ENCODE measurements at regions not wholly inside any gene's neighbourhood (a gene's known extent, or its start where the extent isn't known, plus 50 kb on each side); places are given as distances from the start of the nearest gene placed in this dataset.

DNA sequence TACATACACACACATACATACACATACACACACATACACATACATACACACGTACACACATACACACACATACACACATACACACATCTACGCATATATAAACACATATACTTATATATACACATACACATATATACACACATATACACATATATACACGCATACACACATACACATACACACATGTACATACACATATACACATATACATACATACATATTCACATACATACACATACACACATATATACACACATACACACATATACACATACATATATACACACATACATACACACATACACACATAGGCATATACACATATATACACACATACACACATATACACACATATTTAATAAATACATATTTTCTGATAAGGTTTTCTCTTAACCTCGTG lies 324.0 kb downstream of the RPS6KC1 start:
- DNase-seq = no peak

GRCh38 chr1:213376862-213377372 lies 325.9 kb downstream of the RPS6KC1 start:
- no peak for DNase-seq

GRCh38 chr1:213380865-213381264 lies 329.8 kb downstream of the RPS6KC1 start:
- DNase-seq = no peak

GRCh38 chr1:213381572-213382084 lies 330.6 kb downstream of the RPS6KC1 start:
- peak; percentile 72 for DNase-seq

- no peak for DNase-seq
Observed at GRCh38 chr1:213383465-213383864, 332.4 kb downstream of the RPS6KC1 start.

DNA sequence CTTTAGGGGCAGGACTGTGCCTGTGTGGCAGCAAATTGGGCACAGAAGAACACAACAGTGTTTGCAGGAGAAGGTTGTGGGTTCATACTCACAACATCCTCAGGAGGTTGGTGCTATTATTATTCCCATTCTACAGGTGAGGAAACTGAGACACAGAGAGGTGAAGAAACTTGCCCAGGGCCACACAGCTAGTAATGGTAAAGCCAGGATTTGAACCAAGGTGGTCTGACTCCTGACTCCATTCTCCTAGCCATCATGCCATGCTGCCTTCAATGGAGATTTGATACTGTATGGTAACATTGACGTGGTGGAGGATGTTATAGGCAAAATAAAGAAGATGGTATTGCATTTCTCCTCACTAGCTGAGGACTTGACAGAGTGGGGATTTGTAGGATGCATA lies 334.2 kb downstream of the RPS6KC1 start:
- DNase-seq = no peak

DNA sequence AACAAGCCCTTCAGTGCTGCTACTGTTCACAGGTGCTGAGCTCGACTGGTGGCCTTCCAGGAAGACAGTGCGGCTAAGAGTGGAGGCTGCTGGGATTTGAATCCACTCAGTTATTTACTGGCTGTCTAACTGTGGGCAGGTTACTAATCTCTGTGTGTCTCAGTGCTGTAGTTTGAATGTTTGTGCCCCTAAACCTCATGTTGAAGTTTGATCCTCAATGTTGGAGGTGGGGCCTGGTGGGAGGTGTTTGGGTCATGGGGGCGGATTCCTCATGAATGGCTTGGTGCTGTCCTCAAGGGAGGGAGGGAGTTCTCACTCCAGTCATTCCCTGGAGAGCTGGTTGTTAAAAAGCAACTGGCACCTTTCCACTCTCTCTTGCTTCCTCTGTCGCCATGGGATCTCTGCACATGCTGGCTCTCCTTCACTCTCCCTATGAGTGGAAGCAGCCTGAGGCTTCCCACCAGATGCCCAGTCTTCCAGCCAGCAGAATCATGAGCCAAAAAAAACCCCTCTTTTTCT lies 334.8 kb downstream of the RPS6KC1 start:
- no peak for DNase-seq

DNA sequence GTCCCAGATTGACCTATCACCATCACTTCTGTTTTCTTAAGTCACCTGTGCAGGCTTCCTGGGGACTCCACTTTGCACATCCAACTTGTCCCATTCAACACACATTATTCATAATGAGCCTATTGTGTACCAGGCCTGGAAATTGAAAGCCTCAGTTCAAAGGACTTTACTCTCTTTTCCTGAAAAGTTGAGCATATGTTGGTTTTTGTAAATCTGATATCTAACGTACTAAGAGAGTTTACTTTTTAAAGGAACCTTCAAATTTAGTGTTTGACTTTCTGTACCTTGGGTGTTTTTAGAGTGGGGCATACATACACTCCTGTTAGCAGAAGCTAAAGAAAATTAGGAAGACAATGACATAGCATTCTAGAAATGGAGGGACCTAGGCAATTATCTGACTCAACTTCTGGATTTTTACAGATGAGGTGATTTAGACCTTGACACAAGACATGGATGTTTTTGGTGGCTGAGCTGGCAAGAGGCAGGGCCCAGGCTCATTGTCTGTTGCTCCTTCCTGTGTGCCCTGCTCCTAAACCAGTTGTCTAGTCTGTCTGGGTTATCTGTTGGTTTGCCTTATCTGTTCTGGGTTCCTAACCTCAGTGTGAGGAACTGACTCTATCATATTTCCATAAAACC lies 336.5 kb downstream of the RPS6KC1 start:
- DNase-seq = no peak

DNA sequence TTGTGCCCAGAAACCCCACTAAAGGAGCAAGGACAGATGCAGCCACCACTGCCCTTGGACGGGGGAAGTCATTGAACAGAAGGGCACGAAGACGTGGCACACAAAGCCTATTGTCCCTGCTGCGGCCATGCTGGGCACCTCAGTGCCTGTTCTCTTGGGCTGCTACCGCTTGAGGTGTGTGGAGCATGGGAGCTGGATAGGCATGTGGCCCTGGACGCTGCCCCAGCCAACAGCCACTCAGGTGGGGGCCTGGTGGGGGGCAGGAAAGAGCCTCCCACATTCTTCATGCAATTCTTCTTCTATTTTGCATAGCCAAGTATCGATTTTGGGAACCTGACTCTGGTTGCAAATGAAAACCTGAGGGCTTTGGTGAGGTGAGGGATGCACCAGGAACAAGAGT lies 337.2 kb downstream of the RPS6KC1 start:
- no peak for DNase-seq

- no peak for DNase-seq
Observed at GRCh38 chr1:213389061-213389581, 338.1 kb downstream of the RPS6KC1 start.

DNA sequence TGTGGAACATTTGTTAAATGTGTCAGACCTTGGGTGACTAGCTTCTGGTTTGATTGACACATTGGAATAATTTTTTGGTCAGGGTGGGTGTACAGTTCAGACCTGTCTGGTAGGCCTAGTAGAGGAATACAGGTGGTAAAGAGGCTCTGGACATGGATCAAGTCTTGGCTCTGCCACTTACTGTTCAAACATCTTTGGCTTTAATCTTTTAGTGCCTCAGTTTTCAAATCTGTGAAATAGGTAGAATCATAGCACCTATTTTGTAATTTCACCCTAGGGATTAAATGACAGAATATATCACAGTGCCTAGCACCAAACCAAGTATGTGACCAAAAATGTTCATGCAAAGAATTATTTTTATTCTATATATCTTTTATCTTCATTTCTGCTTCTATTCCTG lies 340.4 kb downstream of the RPS6KC1 start:
- DNase-seq = no peak

GRCh38 chr1:213393860-213394259 lies 342.8 kb downstream of the RPS6KC1 start:
- DNase-seq = no peak

DNA sequence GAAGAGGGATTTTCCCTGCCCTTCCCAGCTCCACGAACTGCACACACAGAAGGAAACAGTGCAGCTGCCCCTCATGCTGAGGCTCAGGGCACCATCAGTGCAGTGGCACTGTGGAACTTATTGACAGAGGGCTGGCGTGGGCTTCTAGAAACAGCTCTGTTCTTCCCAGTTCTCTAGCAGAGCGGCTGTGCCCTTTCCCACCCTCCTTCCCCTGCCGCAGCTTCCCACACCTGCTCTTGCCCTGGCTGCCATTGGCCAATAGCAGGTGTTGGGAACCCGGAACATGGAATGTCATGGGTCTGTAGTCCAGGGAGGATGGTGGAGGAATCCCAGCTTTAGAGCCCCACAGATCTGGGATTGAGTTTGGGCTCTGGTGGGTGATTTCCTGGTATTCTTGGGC lies 343.8 kb downstream of the RPS6KC1 start:
- no peak for DNase-seq

DNA sequence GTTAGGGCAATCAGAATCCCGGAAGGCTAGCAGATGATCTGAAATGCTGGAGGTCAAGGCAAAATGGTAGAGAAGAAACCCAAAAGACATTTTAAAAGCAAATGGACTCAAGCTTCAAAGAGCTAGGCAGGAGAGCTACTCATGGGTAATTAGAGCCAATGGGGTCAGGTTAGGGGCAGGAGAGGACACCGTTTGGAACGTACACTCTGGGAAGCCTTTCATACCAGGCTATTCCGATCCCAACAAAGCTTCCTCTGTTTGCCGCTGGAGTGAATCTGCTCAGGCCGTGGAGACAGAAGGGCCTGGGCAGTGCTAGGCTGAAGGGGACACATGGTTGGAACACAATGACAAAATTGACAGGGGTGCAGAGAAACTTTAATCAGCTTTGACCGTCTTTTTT lies 346.6 kb downstream of the RPS6KC1 start:
- no peak for DNase-seq

DNA sequence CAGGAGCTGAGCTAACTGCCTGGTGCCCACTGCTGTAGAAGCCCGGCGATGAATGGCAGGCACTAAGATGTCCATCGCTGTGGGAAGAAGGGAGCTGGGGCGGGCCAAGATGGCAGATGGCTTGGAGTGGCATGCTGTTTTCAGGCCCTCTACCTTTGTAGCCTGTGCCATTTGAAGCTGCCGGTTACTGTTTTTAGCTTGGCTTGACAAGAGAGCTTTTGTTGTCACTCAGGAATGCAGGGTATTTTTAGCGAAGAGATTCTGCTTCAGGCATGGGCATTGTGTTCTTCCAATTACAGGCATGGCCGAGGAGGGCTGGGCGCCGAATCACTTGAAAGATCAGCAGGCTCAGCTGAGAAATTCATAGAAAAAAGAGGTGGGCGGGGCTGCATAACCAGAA lies 348.7 kb downstream of the RPS6KC1 start:
- no peak for DNase-seq

GRCh38 chr1:213409208-213409631 lies 358.2 kb downstream of the RPS6KC1 start:
- no peak for DNase-seq

- DNase-seq = no peak
Observed at GRCh38 chr1:213409971-213410370, 358.9 kb downstream of the RPS6KC1 start.

- DNase-seq = no peak
Observed at GRCh38 chr1:213414346-213414745, 363.3 kb downstream of the RPS6KC1 start.

DNA sequence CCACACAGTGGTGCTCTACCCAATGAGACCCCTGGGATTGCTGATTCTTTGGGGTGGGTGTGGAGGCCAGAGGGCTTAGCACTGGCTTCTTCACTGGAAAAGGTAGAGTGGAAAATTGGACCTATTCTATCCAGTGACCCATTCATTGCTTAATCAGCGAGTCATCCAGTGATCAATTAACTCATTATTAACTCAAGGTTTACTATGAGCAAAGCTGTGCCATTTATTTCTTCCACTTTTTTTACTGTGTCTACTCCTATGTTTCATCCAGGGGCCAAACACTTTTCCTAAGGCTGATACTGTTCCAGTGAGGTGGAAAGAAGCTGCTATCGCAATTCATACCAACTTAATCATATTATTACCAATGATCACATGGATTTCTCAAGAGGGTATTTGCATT lies 363.9 kb downstream of the RPS6KC1 start:
- no peak for DNase-seq

DNA sequence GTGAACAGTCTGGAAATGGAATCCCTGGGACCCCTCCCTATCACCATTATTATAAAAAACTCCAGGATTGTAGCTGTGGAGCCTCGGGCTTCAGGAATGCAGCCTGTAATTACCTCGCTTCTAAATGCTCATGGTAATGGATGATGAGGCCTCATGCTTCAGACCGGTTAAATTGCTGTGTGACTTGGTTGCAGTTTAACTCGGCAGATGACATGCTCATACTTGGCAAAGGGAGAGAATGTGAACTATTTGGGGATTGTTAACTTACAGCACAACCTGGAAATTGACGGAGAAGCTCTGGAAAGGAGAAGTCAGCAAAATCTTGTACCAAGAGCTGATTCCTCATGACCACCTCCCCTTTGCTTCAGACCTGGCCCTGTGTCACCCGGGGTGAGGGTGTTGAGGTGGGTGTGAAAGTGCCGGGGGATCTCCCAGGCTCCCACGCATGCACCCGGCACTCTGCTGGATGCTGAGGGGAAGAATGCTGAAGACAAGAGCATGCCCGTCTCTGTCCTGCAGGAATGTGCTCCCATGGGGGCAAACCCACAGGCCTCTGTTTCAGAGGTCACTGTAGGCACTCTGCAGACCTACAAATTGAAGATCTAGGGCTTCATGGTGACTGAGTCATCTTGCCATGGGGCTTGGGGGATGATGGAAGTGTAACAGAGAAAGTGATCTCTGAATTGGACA lies 364.8 kb downstream of the RPS6KC1 start:
- DNase-seq = no peak

DNA sequence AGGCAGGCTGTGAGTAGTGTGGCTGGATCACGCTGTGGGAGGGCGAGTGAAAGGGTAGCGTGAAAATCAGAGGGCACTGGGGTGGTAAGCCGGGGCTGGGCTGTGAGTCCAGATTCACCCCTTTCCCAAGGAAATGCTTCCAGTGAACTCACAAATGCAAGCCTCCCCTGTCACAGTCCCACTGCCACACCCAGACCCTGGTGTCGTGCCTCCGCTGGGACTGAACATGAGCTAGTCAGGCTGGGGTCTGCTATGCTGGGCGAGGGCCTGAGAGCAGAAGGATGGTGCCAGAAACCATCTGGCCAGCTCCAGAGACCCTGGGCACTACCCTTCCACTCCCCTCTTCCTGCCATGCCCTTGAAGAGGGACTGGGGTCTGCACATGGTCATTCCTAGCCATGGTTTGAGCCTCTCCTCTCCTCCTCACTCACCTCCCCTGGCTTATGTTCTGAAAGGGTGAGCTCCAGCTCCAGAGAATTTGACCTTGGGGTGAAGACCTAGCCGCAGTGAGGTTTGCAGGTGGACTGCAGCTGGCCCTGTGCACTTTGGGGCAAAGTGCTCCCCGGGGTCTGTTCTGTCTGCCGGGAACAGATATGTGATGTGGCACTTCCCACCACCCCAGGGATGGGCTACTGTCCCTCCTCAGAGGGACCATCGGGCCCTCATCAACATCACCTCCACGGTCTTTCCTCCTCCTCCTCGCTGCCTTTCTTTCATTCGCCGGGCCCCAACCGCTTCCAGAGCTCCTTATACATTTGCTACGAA lies 365.6 kb downstream of the RPS6KC1 start:
- DNase-seq = no peak

GRCh38 chr1:213417225-213417820 lies 366.3 kb downstream of the RPS6KC1 start:
- DNase-seq = no peak

GRCh38 chr1:213417846-213418245 lies 366.8 kb downstream of the RPS6KC1 start:
- DNase-seq = no peak

All from NCI-H1092 (cell line).